ENCODE measurements at regions not wholly inside any gene's neighbourhood (a gene's known extent, or its start where the extent isn't known, plus 50 kb on each side); places are given as distances from the start of the nearest gene placed in this dataset.

DNA sequence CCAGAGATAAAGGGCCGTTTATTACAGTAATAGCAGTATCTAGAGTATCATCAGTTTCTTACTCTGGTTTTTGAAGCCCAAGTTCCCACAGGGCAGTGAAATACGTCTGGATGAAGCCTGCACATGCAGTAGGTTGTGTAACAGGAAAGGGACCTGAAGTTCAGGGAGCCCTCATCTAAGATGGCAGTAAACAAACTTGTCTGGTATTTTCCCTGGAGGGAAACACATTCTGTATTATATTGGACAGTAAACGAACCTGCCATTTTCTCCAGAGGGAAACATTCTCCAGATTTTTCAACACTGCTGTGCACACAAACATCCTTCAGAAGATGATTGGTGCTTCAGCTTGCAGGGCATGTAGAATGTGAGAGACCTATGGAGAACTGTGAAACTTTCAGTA, 189.9 kb downstream of the TFEC start:
- intact Hi-C loops (cut with micrococcal nuclease) = no loop called here
- ChIA-PET CTCF (no interaction called here), POLR2A (no interaction called here)
- ATAC-seq (no peak), DNase-seq (no peak)
- Mint-ChIP-seq H3K4me3 (no peak overlapping the region), H3K27ac (no peak overlapping the region), H3K36me3 (ENCODE audit: low read depth) (no peaks in the 10 kb centered on the region), H3K9me3 (peaks cover 2% of the 10 kb centered on the region), H3K4me1 (ENCODE audit: low read depth) (no peaks in the 10 kb centered on the region), H3K27me3 (peaks cover 4% of the 10 kb centered on the region)
- no peak for TF ChIP-seq CTCF (IDR thresholded peaks at IDR 0.05)

DNA sequence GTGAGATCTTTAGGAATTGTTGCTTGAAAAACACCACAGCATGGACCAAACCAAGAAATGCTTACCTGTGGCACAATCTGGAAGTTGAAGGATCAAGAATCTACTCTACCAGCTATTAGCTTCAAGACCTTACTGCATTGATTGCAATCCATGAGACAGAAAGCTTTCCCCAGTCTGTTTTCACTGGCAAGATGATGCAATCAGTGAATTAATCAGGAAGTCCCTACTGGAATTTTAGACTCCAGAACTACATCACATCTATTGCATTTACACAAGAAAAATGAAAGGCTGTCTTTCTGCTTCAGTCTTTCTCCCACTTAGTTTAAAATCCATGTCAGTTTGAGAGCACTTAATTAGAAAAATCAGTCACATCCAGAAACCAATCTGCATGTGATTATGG, 191.7 kb downstream of the TFEC start:
- TF ChIP-seq CTCF (IDR thresholded peaks at IDR 0.05) = no peak
- ATAC-seq = no peak
- Mint-ChIP-seq H3K36me3 (ENCODE audit: low read depth) (no peaks in the 10 kb centered on the region), H3K9me3 (peaks cover 2% of the 10 kb centered on the region), H3K4me1 (ENCODE audit: low read depth) (no peaks in the 10 kb centered on the region), H3K4me3 (no peak overlapping the region), H3K27ac (no peak overlapping the region), H3K27me3 (no peaks in the 10 kb centered on the region)
- ChIA-PET CTCF (no interaction called here), POLR2A (no interaction called here)
- no peak for DNase-seq
- intact Hi-C loops (cut with micrococcal nuclease) = no loop called here

DNA sequence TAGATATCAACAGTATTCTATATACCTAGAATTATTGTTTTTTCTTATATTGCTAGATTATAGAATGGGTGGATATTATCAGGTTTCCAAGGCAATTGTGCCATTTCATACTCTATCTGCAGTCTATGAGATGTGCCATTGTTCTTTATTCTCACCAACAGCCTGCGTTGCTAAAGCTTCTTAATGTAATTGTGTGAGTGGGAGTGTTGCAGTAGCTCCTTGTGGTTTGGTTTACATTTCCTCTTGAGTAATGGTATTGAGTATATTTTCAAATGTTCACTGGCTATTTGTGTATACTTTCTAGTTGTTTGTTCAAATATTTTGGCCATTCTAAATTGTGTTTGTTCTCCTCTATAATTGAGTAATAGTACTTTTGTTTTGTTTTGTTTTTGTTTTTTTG, 199.2 kb downstream of the TFEC start:
- Mint-ChIP-seq H3K4me3 (no peak overlapping the region), H3K27ac (no peak overlapping the region), H3K36me3 (ENCODE audit: low read depth) (no peaks in the 10 kb centered on the region), H3K9me3 (no peaks in the 10 kb centered on the region), H3K27me3 (no peaks in the 10 kb centered on the region), H3K4me1 (ENCODE audit: low read depth) (no peaks in the 10 kb centered on the region)
- POLR2A ChIA-PET = no interaction called here
- TF ChIP-seq CTCF (IDR thresholded peaks at IDR 0.05) = no peak
- intact Hi-C loops (cut with micrococcal nuclease) = no loop called here
- no peak for DNase-seq
- no peak for ATAC-seq
- CTCF ChIA-PET = no interaction called here

- ATAC-seq (no peak), DNase-seq (no peak)
- no peaks in the 10 kb centered on the region for H3K4me1 Mint-ChIP-seq (ENCODE audit: low read depth)
- intact Hi-C loops (cut with micrococcal nuclease) = no loop called here
- no peak overlapping the region for H3K4me3 Mint-ChIP-seq
- no peaks in the 10 kb centered on the region for H3K27me3 Mint-ChIP-seq
- no peaks in the 10 kb centered on the region for H3K9me3 Mint-ChIP-seq
- ChIA-PET CTCF (interaction anchor here (1.4 kb wide), 1 partner anchor 22 kb away, joined by 3 read pairs; no protein-coding TSS in a partner anchor), POLR2A (no interaction called here)
- H3K36me3 Mint-ChIP-seq (ENCODE audit: low read depth) = no peaks in the 10 kb centered on the region
- no peak for TF ChIP-seq CTCF (IDR thresholded peaks at IDR 0.05)
- no peak overlapping the region for H3K27ac Mint-ChIP-seq
These were observed 203.1 kb downstream of the TFEC start for GRCh38 chr7:115827305-115828045.

DNA sequence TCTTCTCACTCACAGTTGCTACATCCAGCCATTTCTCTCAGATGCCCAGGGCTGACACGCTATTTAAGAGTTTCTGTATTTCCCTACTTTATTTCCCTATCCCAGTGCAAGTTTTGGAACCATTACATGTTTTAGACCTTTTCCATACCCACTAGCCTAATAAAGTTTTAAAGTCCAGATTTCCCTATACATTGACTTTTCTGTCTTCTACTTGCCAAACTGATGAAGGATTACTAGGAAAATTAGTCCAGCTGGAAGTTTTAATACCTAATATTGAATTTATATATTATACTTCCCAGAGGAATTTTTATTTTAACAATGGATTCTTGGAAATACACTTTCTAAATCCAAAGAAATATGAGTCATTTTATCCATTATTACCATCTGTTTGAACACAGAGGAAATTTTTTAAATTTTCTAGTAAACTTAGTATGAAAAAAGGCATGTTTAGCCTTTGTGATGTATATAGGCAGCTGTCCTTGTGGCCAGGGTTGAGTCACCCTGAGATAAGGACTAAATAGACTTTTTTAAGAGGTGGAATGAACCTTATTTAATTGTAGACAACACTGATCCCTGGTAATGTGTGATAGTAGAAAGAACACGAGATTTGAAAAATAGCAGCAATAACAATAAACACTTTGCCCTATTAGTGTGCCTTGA, 205.0 kb downstream of the TFEC start:
- Mint-ChIP-seq H3K4me3 (no peak overlapping the region), H3K27ac (no peak overlapping the region), H3K27me3 (no peaks in the 10 kb centered on the region), H3K36me3 (ENCODE audit: low read depth) (no peaks in the 10 kb centered on the region), H3K4me1 (ENCODE audit: low read depth) (no peaks in the 10 kb centered on the region), H3K9me3 (no peaks in the 10 kb centered on the region)
- no peak for DNase-seq
- TF ChIP-seq CTCF (IDR thresholded peaks at IDR 0.05) = no peak
- intact Hi-C loops (cut with micrococcal nuclease) = no loop called here
- no peak for ATAC-seq
- ChIA-PET POLR2A (no interaction called here), CTCF (no interaction called here)
